Tibial nerve (tissue), 4 donors: ENCODE measurements at regions not wholly inside any gene's neighbourhood (a gene's known extent, or its start where the extent isn't known, plus 50 kb on each side); places are given as distances from the start of the nearest gene placed in this dataset.

Experiments
- EP300 ChIP-seq, 2 donors: sonication (generic); formaldehyde crosslinking; IDR thresholded peaks; one replicate each; pipeline ENCODE4 v1.6.1; 2017; ENCODE audit warnings: antibody characterized with exemption in 2 of 2, mild to moderate bottlenecking in 1 of 2
- TF ChIP-seq, protein P1 (sequence below), 5 experiments: fragments of 200-600 bp in 3 of 5; fragments of 450-650 bp in 2 of 5; sonication (generic) in 3 of 5; IDR thresholded peaks; one replicate each; pipeline ENCODE4 v1.5.1; 2016 to 2019; ENCODE audit warnings: antibody characterized with exemption in 5 of 5, mild to moderate bottlenecking in 3 of 5, moderate library complexity in 2 of 5

DNA sequence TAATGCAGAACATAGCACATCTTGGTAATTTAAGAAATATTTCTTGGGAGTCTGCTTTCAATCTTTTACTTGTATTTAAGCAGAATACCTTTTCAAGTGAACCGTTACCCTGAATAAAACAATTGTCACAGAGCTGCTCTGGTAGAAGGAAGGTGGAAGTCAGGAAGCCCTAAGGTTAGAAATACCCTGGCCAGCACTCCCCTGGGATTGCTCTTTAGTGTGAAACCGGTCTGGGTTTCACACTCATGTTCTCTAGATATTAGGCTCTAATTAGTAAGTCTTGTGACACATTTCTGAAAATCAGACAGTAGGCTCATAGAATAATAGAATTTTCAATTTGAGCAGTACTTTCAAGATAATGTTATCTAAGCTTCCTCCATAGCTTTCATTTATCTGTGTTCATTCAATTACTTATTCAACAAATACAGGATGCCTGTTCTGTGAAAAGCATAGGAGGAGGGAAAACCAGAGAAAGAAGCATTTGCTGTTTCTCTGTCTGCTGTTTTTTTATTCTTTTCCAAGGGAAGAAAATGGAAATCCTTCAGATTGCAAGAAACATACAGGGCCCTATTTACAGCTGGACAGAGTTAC lies 825.5 kb downstream of the TLR4 start:
- TF ChIP-seq, protein P1, sequence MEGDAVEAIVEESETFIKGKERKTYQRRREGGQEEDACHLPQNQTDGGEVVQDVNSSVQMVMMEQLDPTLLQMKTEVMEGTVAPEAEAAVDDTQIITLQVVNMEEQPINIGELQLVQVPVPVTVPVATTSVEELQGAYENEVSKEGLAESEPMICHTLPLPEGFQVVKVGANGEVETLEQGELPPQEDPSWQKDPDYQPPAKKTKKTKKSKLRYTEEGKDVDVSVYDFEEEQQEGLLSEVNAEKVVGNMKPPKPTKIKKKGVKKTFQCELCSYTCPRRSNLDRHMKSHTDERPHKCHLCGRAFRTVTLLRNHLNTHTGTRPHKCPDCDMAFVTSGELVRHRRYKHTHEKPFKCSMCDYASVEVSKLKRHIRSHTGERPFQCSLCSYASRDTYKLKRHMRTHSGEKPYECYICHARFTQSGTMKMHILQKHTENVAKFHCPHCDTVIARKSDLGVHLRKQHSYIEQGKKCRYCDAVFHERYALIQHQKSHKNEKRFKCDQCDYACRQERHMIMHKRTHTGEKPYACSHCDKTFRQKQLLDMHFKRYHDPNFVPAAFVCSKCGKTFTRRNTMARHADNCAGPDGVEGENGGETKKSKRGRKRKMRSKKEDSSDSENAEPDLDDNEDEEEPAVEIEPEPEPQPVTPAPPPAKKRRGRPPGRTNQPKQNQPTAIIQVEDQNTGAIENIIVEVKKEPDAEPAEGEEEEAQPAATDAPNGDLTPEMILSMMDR (IDR thresholded peaks at IDR 0.05) = no peak
- no peak for TF ChIP-seq EP300 (IDR thresholded peaks at IDR 0.05)
